HEK293 (cell line): ENCODE measurements at regions not wholly inside any gene's neighbourhood (a gene's known extent, or its start where the extent isn't known, plus 50 kb on each side); places are given as distances from the start of the nearest gene placed in this dataset.

ENCODE experiments used
- CTCF ChIA-PET: fragments of 350-600 bp; formaldehyde crosslinking; extraction: SDS; loops from one replicate; lab custom pipeline; 2021; ENCODE audit warnings: antibody characterized with exemption; lab: Yijun Ruan, JAX
- POLR2A ChIA-PET: fragments of 300-600 bp; formaldehyde crosslinking; extraction: SDS; loops from one replicate; lab custom pipeline; 2020; ENCODE audit warnings: antibody characterized with exemption, inconsistent platforms; lab: Yijun Ruan, JAX
- H3K27ac ChIP-seq: fragments of 200-500 bp; sonication (Bioruptor generic); 2 replicates; pipeline ENCODE4 v1.5.1; 2014; ENCODE audit warnings: low read depth, low read length, control low read depth, inconsistent platforms; ENCODE audit errors: extremely low read depth
- H3K36me3 ChIP-seq, 2 experiments: fragments of 200-500 bp in 1 of 2; sonication (Bioruptor generic) in 1 of 2; 1 replicate in 1 of 2; 2 replicates in 1 of 2; pipeline ENCODE4 v1.5.1; 2014 to 2017; ENCODE audit warnings: inconsistent platforms in 2 of 2, low read length in 2 of 2; ENCODE audit not compliant: control insufficient read depth in 2 of 2, insufficient read depth in 1 of 2
- H3K4me1 ChIP-seq: fragments of 200-500 bp; sonication (Bioruptor generic); 2 replicates; pipeline ENCODE4 v1.5.1; 2014; ENCODE audit warnings: mild to moderate bottlenecking, low read length, inconsistent platforms; ENCODE audit not compliant: control insufficient read depth, insufficient read depth
- H3K4me3 ChIP-seq: 2 replicates; pipeline ENCODE4 v1.5.1; 2011; ENCODE audit warnings: low read depth, mild to moderate bottlenecking, control low read depth, low read length, moderate library complexity
- H3K9me3 ChIP-seq: fragments of 200-500 bp; sonication (Bioruptor generic); 2 replicates; pipeline ENCODE4 v1.5.1; 2014; ENCODE audit warnings: low read depth, low read length, inconsistent platforms; ENCODE audit not compliant: control insufficient read depth, insufficient read depth
- BCL11A ChIP-seq: fragments of 450-650 bp; formaldehyde crosslinking; IDR thresholded peaks from 2 replicates; pipeline ENCODE4 v1.5.1; 2016; ENCODE audit warnings: low read depth, missing biosample characterization, missing genetic modification characterization
- CTCF ChIP-seq: fragments of 450-650 bp; formaldehyde crosslinking; IDR thresholded peaks from 2 replicates; pipeline ENCODE4 v1.5.1; 2016; ENCODE audit warnings: missing biosample characterization, missing genetic modification characterization
- EGR2 ChIP-seq: fragments of 450-650 bp; formaldehyde crosslinking; IDR thresholded peaks from 2 replicates; pipeline ENCODE4 v1.5.1; 2016; ENCODE audit warnings: low read depth, missing biosample characterization, missing genetic modification characterization
- KLF16 ChIP-seq: fragments of 450-650 bp; formaldehyde crosslinking; IDR thresholded peaks from 2 replicates; pipeline ENCODE4 v1.5.1; 2017; ENCODE audit warnings: missing biosample characterization, missing genetic modification characterization
- MZF1 ChIP-seq: fragments of 450-650 bp; formaldehyde crosslinking; IDR thresholded peaks from 2 replicates; pipeline ENCODE4 v1.5.1; 2017; ENCODE audit warnings: missing biosample characterization, missing genetic modification characterization, borderline replicate concordance
- ZBTB17 ChIP-seq: fragments of 450-650 bp; formaldehyde crosslinking; IDR thresholded peaks from 2 replicates; pipeline ENCODE4 v1.5.1; 2016; ENCODE audit warnings: missing biosample characterization, missing genetic modification characterization
- ZBTB20 ChIP-seq: fragments of 450-650 bp; formaldehyde crosslinking; IDR thresholded peaks from 2 replicates; pipeline ENCODE4 v1.5.1; 2016; ENCODE audit warnings: missing biosample characterization, missing genetic modification characterization
- ZEB2 ChIP-seq: fragments of 450-650 bp; formaldehyde crosslinking; IDR thresholded peaks from 2 replicates; pipeline ENCODE4 v1.5.1; 2016; ENCODE audit warnings: missing biosample characterization, missing genetic modification characterization
- ZFP41 ChIP-seq: fragments of 450-650 bp; formaldehyde crosslinking; IDR thresholded peaks from 2 replicates; pipeline ENCODE4 v1.5.1; 2016; ENCODE audit warnings: missing biosample characterization, missing genetic modification characterization, borderline replicate concordance
- ZFP69B ChIP-seq: fragments of 450-650 bp; formaldehyde crosslinking; IDR thresholded peaks from 2 replicates; pipeline ENCODE4 v1.5.1; 2016; ENCODE audit warnings: missing biosample characterization, missing genetic modification characterization
- ZNF155 ChIP-seq: fragments of 450-650 bp; formaldehyde crosslinking; IDR thresholded peaks from 2 replicates; pipeline ENCODE4 v1.5.1; 2016; ENCODE audit warnings: missing biosample characterization, missing genetic modification characterization
- ZNF202 ChIP-seq: fragments of 450-650 bp; formaldehyde crosslinking; IDR thresholded peaks from 2 replicates; pipeline ENCODE4 v1.5.1; 2016; ENCODE audit warnings: missing biosample characterization, missing genetic modification characterization, borderline replicate concordance
- ZNF214 ChIP-seq: fragments of 450-650 bp; formaldehyde crosslinking; IDR thresholded peaks from 2 replicates; pipeline ENCODE4 v1.5.1; 2017; ENCODE audit warnings: missing biosample characterization, mild to moderate bottlenecking, missing genetic modification characterization, borderline replicate concordance
- ZNF274 ChIP-seq, 2 experiments: fragments of 200-500 bp in 1 of 2; fragments of 450-650 bp in 1 of 2; sonication (Bioruptor generic) in 1 of 2; formaldehyde crosslinking in 1 of 2; IDR thresholded peaks; 2 replicates each; pipeline versions ENCODE4 v1.5.1 to v1.6.1; 2014 to 2016; ENCODE audit warnings: borderline replicate concordance in 1 of 2, inconsistent platforms in 1 of 2, low read length in 1 of 2, missing biosample characterization in 1 of 2, missing genetic modification characterization in 1 of 2
- ZNF37A ChIP-seq: fragments of 450-650 bp; IDR thresholded peaks from 2 replicates; pipeline ENCODE4 v1.5.1; 2018; ENCODE audit warnings: missing biosample characterization, missing genetic modification characterization
- ZNF398 ChIP-seq: fragments of 450-650 bp; formaldehyde crosslinking; IDR thresholded peaks from 2 replicates; pipeline ENCODE4 v1.5.1; 2017; ENCODE audit warnings: missing biosample characterization, missing genetic modification characterization
- ZNF423 ChIP-seq: fragments of 450-650 bp; formaldehyde crosslinking; IDR thresholded peaks from 2 replicates; pipeline ENCODE4 v1.5.1; 2016; ENCODE audit warnings: missing biosample characterization, missing genetic modification characterization
- ZNF561 ChIP-seq: fragments of 450-650 bp; IDR thresholded peaks from 2 replicates; pipeline ENCODE4 v1.5.1; 2018; ENCODE audit warnings: missing biosample characterization, missing genetic modification characterization, borderline replicate concordance
- ZNF596 ChIP-seq: fragments of 450-650 bp; IDR thresholded peaks from 2 replicates; pipeline ENCODE4 v1.5.0; 2018; ENCODE audit warnings: missing biosample characterization, mild to moderate bottlenecking, missing genetic modification characterization, moderate library complexity
- ZNF658 ChIP-seq: fragments of 450-650 bp; formaldehyde crosslinking; IDR thresholded peaks from 2 replicates; pipeline ENCODE4; 2016; ENCODE audit warnings: missing biosample characterization, missing genetic modification characterization
- ZNF664 ChIP-seq: fragments of 450-650 bp; formaldehyde crosslinking; IDR thresholded peaks from 2 replicates; pipeline ENCODE4 v1.5.1; 2016; ENCODE audit warnings: missing biosample characterization, missing genetic modification characterization
- ZSCAN4 ChIP-seq: fragments of 450-650 bp; formaldehyde crosslinking; IDR thresholded peaks from 2 replicates; pipeline ENCODE4 v1.5.1; 2017; ENCODE audit warnings: missing biosample characterization, missing genetic modification characterization

- TF ChIP-seq EGR2 (tag by site-specific recombination) (no peak), KLF16 (tag by site-specific recombination) (0 out of 2 replicates have a peak, but pooled peaks have one; percentile 21), ZFP41 (no peak), ZFP69B (tag by site-specific recombination) (no peak), ZBTB20 (tag by site-specific recombination) (peak; percentile 40; the same call in 1 of the 2 replicates), ZNF664 (tag by site-specific recombination) (no peak), ZNF202 (tag by site-specific recombination) (no peak), BCL11A (tag by site-specific recombination) (no peak)
These were observed 172.7 kb upstream of the OR4E1 start (continued) for GRCh38 chr14:21846227-21846885.

GRCh38 chr14:21840765-21841164 lies 167.1 kb upstream of the OR4E1 start:
- TF ChIP-seq ZNF658 (tag by site-specific recombination) (no peak), CTCF (tag by site-specific recombination) (peak; percentile 44; the same call in 1 of the 2 replicates), ZNF398 (tag by site-specific recombination) (0 out of 2 replicates have a peak, but pooled peaks have one; percentile 15), ZNF561 (tag by site-specific recombination) (no peak), ZSCAN4 (tag by site-specific recombination) (peak; percentile 83)
- Histone ChIP-seq H3K27ac (no peak overlapping the region), H3K4me1 (no peaks in the 10 kb centered on the region), H3K36me3 (no peaks in the 10 kb centered on the region), H3K4me3 (no peak overlapping the region), H3K9me3 (no peaks in the 10 kb centered on the region)
- POLR2A ChIA-PET, result interaction anchor here (0.7 kb wide), 1 partner anchor 47 kb away, joined by 3 read pairs; no protein-coding TSS in a partner anchor
- CTCF ChIA-PET, result interaction anchor here (1.1 to 2.1 kb wide), 3 partner anchors 11 to 15 kb away, joined by 3 to 8 read pairs (median 7); no protein-coding TSS in a partner anchor

GRCh38 chr14:21833836-21834235 lies 160.2 kb upstream of the OR4E1 start:
- TF ChIP-seq ZNF596 (tag by site-specific recombination) (no peak), ZNF37A (no peak), ZNF423 (tag by site-specific recombination) (no peak), ZFP41 (no peak), MZF1 (no peak), BCL11A (tag by site-specific recombination) (no peak), ZEB2 (tag by site-specific recombination) (no peak), ZNF155 (tag by site-specific recombination) (no peak), ZNF214 (tag by site-specific recombination) (no peak), ZBTB20 (tag by site-specific recombination) (no peak), ZNF274 (IDR thresholded peaks at IDR 0.05; ENCODE audit: low read length) (no peak), ZNF274 (tag by site-specific recombination; IDR thresholded peaks at IDR 0.05; ENCODE audit: borderline replicate concordance) (no peak), ZBTB17 (tag by site-specific recombination) (no peak)
- ChIA-PET CTCF (interaction anchor here (1.9 kb wide), 2 partner anchors 9 to 18 kb away, joined by 9 to 10 read pairs; no protein-coding TSS in a partner anchor), POLR2A (no interaction called here)
- no peaks in the 10 kb centered on the region for H3K9me3 ChIP-seq
- H3K36me3 ChIP-seq, result no peaks in the 10 kb centered on the region
- H3K4me3 ChIP-seq, result no peak overlapping the region
- H3K27ac ChIP-seq, result no peak overlapping the region
- no peaks in the 10 kb centered on the region for H3K4me1 ChIP-seq
